ENCODE measurements at regions not wholly inside any gene's neighbourhood (a gene's known extent, or its start where the extent isn't known, plus 50 kb on each side); places are given as distances from the start of the nearest gene placed in this dataset.

DNA sequence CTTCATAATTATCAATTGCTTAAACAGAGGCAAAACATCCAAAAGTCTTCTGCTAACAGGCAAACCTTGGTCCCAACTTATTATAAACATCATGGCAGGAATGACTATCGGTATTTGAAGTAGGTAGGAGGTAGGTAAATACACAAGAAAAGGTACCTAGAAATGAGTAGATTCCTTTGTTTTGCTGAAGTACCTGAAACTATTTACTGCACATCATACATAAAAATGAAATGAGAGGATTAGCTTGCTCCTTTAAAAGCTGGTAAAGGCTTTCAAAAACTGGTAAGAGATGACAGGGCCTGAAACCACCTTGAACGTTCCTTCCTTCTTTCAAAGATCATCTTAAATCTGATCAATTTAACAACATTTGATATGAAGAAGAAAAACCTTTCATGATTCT is 55.2 kb upstream of the MAPRE2 start:
- Mint-ChIP-seq H3K9me3 (no peaks in the 10 kb centered on the region), H3K27me3 (ENCODE audit: low read depth) (peaks cover 8% of the 10 kb centered on the region)

GRCh38 chr18:34990597-34990996 is 50.6 kb upstream of the MAPRE2 start:
- no peak overlapping the region for H3K27ac Mint-ChIP-seq
- H3K27me3 Mint-ChIP-seq (ENCODE audit: low read depth), result peaks cover 3% of the 10 kb centered on the region
- no peak for TF ChIP-seq CTCF (IDR thresholded peaks at IDR 0.05; ENCODE audit: unreplicated experiment in 3 of 3)
- H3K9me3 Mint-ChIP-seq, result peaks cover 2% of the 10 kb centered on the region
- H3K4me1 Mint-ChIP-seq, result no peaks in the 10 kb centered on the region
- H3K4me3 Mint-ChIP-seq, result no peak overlapping the region
- H3K36me3 Mint-ChIP-seq (ENCODE audit: low read depth), result no peaks in the 10 kb centered on the region

More for the DNA sequence above, 55.2 kb upstream of the MAPRE2 start:
- TF ChIP-seq CTCF (IDR thresholded peaks at IDR 0.05; ENCODE audit: unreplicated experiment in 3 of 3), result no peak
- no peaks in the 10 kb centered on the region for H3K36me3 Mint-ChIP-seq (ENCODE audit: low read depth)
- H3K4me3 Mint-ChIP-seq, result no peak overlapping the region
- no peaks in the 10 kb centered on the region for H3K4me1 Mint-ChIP-seq
- no peak overlapping the region for H3K27ac Mint-ChIP-seq

GRCh38 chr18:34991152-34991551 is 50.1 kb upstream of the MAPRE2 start:
- Mint-ChIP-seq H3K27me3 (ENCODE audit: low read depth) (peaks cover 3% of the 10 kb centered on the region), H3K27ac (no peak overlapping the region), H3K9me3 (peaks cover 2% of the 10 kb centered on the region), H3K4me1 (no peaks in the 10 kb centered on the region), H3K36me3 (ENCODE audit: low read depth) (no peaks in the 10 kb centered on the region), H3K4me3 (no peak overlapping the region)
- no peak for TF ChIP-seq CTCF (IDR thresholded peaks at IDR 0.05; ENCODE audit: unreplicated experiment in 3 of 3)
